Gastrocnemius medialis (tissue), 4 donors: ENCODE measurements at regions not wholly inside any gene's neighbourhood (a gene's known extent, or its start where the extent isn't known, plus 50 kb on each side); places are given as distances from the start of the nearest gene placed in this dataset.
"Not testable (repeated sequence)": the region's sequence is repeated elsewhere in the genome, so short reads cannot be mapped to it uniquely, and the experiment has no call there.

Experiments used
- ATAC-seq, 2 donors: fragments of 150-250 bp; one replicate each; pipeline ENCODE4 v1.9.1; 2016
- DNase-seq, 2 donors: peaks; one replicate each; pipeline ENCODE4 v3.0.0-alpha.2; 2019
- H3K27ac ChIP-seq, 4 donors: fragments of 200-600 bp; sonication (generic); 1 replicate in 1 of 4; 2 replicates in 3 of 4; pipeline ENCODE4 v1.5.1; 2016 to 2018; ENCODE audit warnings: mild to moderate bottlenecking in 2 of 4, moderate library complexity in 1 of 4
- H3K27me3 ChIP-seq, 3 donors: fragments of 200-600 bp; sonication (generic) in 2 of 3; 1 replicate in 1 of 3; 2 replicates in 2 of 3; pipeline versions ENCODE4 v1.5.1 to v1.6.0; 2016 to 2019; ENCODE audit warnings: mild to moderate bottlenecking in 1 of 3, moderate library complexity in 1 of 3
- H3K36me3 ChIP-seq, 2 donors: fragments of 200-600 bp; sonication (generic) in 1 of 2; one replicate each; pipeline ENCODE4 v1.5.1; 2017 to 2018
- H3K4me1 ChIP-seq, 2 donors: fragments of 200-600 bp; sonication (generic) in 1 of 2; one replicate each; pipeline ENCODE4 v1.5.1; 2016 to 2017; ENCODE audit warnings: mild to moderate bottlenecking in 2 of 2
- H3K4me3 ChIP-seq, 4 donors: fragments of 200-600 bp; sonication (generic) in 3 of 4; 1 replicate in 1 of 4; 2 replicates in 3 of 4; pipeline ENCODE4 v1.5.1; 2016 to 2019; ENCODE audit warnings: mild to moderate bottlenecking in 2 of 4
- H3K9me3 ChIP-seq, 3 donors: fragments of 200-600 bp; sonication (generic) in 2 of 3; 1 replicate in 1 of 3; 2 replicates in 2 of 3; pipeline ENCODE4 v1.5.1; 2016 to 2019
- POLR2A ChIP-seq, 2 donors: fragments of 450-650 bp; IDR thresholded peaks; one replicate each; pipeline ENCODE4 v1.6.1; 2017; ENCODE audit warnings: antibody characterized with exemption in 2 of 2, mild to moderate bottlenecking in 2 of 2, moderate library complexity in 2 of 2
- in situ Hi-C, 4 donors: fragments of 200-750 bp; cut with MboI; loops; one replicate each; pipeline versions ENCODE4 v1.15.0 to v1.8.0; 2017; ENCODE audit warnings: low sequenced_read_pairs in 4 of 4
- intact Hi-C: fragments of 100-400 bp; cut with DNase I; formaldehyde crosslinking; loops from one replicate; pipeline ENCODE4 v1.15.1; 2023; ENCODE audit warnings: low total_unique reads
- TF ChIP-seq, protein P1 (sequence below), 5 experiments: fragments of 450-650 bp in 3 of 5; fragments of 200-600 bp in 2 of 5; sonication (generic) in 2 of 5; IDR thresholded peaks in 4 of 5; conservative IDR thresholded peaks in 1 of 5; 1 replicate in 4 of 5; 2 replicates in 1 of 5; pipeline ENCODE4 v1.5.1; 2016 to 2019; ENCODE audit warnings: antibody characterized with exemption in 5 of 5, mild to moderate bottlenecking in 3 of 5, moderate library complexity in 3 of 5

DNA sequence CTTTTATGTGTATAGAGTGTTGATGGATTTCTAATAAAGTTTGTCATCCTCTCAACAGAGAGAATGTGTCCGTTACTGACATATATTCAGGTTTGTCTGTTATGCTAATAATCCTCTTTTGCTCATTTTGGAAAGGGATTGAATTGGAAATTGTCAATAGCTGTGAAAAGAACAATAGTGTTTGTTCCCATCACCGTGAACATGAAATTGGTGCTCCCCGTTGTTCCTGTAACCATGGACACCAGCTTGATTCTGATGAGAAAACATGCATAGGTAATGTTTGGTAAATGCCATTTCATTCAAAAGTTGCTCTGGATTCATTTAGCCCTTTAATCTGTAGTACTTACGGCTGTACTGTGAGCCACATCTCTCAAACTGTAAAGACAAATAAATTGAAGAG, 707.0 kb upstream of the GOLIM4 start:
- no peaks in the 10 kb centered on the region for H3K4me1 ChIP-seq
- in situ Hi-C loops: no loop called here
- H3K36me3 ChIP-seq: no peaks in the 10 kb centered on the region
- DNase-seq: no peak
- H3K4me3 ChIP-seq: no peak overlapping the region
- H3K27me3 ChIP-seq: no peaks in the 10 kb centered on the region
- H3K9me3 ChIP-seq: no peaks in the 10 kb centered on the region
- no peak for ATAC-seq
- no peak for TF ChIP-seq POLR2A (IDR thresholded peaks at IDR 0.05)
- TF ChIP-seq, protein P1, sequence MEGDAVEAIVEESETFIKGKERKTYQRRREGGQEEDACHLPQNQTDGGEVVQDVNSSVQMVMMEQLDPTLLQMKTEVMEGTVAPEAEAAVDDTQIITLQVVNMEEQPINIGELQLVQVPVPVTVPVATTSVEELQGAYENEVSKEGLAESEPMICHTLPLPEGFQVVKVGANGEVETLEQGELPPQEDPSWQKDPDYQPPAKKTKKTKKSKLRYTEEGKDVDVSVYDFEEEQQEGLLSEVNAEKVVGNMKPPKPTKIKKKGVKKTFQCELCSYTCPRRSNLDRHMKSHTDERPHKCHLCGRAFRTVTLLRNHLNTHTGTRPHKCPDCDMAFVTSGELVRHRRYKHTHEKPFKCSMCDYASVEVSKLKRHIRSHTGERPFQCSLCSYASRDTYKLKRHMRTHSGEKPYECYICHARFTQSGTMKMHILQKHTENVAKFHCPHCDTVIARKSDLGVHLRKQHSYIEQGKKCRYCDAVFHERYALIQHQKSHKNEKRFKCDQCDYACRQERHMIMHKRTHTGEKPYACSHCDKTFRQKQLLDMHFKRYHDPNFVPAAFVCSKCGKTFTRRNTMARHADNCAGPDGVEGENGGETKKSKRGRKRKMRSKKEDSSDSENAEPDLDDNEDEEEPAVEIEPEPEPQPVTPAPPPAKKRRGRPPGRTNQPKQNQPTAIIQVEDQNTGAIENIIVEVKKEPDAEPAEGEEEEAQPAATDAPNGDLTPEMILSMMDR (IDR thresholded peaks at IDR 0.05 in 4 of 5, conservative IDR thresholded peaks at IDR 0.05 in 1 of 5): no peak
- no peak overlapping the region for H3K27ac ChIP-seq
- intact Hi-C loops: no loop called here

DNA sequence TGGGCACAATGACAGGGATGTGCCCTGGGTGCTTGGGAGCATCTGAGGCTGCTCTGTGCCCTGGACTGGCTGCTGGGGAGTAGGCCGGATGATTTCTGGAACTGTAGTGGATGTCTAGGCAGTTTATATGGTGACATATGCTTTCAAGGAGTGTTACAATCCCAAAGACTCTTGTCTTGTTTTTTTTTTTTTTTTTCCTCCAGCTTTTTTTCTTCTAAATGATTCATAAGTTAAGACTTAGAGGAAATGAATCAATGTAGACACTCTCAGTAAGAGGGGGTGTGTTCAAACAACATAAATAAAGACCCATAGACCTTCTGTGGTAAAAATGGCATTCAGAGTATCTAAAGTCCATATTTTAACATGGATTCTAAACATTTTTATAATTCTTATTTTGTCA, 706.1 kb upstream of the GOLIM4 start:
- ATAC-seq (no peak), DNase-seq (no peak)
- H3K4me3 ChIP-seq: no peak overlapping the region
- no peaks in the 10 kb centered on the region for H3K27me3 ChIP-seq
- intact Hi-C loops (no loop called here), in situ Hi-C loops (no loop called here)
- H3K27ac ChIP-seq: no peak overlapping the region
- no peaks in the 10 kb centered on the region for H3K4me1 ChIP-seq
- no peak for TF ChIP-seq POLR2A (IDR thresholded peaks at IDR 0.05)
- TF ChIP-seq, protein P1 (IDR thresholded peaks at IDR 0.05 in 4 of 5, conservative IDR thresholded peaks at IDR 0.05 in 1 of 5): no peak
- no peaks in the 10 kb centered on the region for H3K9me3 ChIP-seq
- H3K36me3 ChIP-seq: no peaks in the 10 kb centered on the region

DNA sequence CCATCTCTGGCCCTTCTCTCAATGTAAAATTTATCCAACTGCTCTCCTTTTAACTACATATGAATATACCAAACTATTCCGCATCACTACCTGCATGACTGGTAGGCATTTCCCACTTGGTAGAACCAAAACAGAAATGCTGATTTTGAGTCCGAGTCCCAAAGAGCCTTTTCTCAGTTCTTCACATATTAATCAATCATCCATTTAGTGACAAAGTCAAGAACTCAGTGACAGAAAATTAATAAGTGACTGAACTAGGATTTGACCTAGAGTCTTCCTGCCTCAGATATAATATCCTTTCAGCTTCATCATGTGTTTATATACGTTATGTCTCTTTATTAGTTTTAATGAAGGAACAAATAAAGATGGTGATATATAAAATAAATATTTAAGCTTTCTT, 700.6 kb upstream of the GOLIM4 start:
- DNase-seq (no peak), ATAC-seq (no peak)
- in situ Hi-C loops: no loop called here
- intact Hi-C loops: no loop called here
- no peaks in the 10 kb centered on the region for H3K4me1 ChIP-seq
- no peaks in the 10 kb centered on the region for H3K27me3 ChIP-seq
- no peaks in the 10 kb centered on the region for H3K36me3 ChIP-seq
- H3K4me3 ChIP-seq: no peak overlapping the region
- TF ChIP-seq POLR2A (IDR thresholded peaks at IDR 0.05): no peak
- TF ChIP-seq, protein P1 (IDR thresholded peaks at IDR 0.05 in 4 of 5, conservative IDR thresholded peaks at IDR 0.05 in 1 of 5): no peak
- no peak overlapping the region for H3K27ac ChIP-seq
- no peaks in the 10 kb centered on the region for H3K9me3 ChIP-seq

DNA sequence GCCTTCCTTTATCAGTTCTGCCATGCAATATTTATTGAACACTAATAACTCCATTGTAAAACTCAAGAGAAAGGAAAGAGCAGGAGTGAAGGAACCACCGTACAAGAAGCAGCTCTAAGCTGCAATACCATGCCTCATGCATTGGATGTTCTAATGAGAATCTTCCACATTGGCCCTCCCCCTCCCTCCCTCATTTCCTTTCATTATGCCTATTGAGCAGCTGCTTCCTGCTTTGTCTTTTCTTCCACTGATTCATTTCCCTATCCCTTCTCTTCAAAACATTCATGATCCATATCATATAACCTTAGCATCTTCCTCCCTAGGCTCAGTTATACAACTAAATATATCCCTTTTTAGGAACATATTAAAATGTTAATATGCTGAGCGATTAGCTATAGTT, 698.7 kb upstream of the GOLIM4 start:
- Histone ChIP-seq H3K9me3 (no peaks in the 10 kb centered on the region), H3K27me3 (no peaks in the 10 kb centered on the region), H3K27ac (no peak overlapping the region), H3K4me3 (no peak overlapping the region), H3K4me1 (no peaks in the 10 kb centered on the region), H3K36me3 (no peaks in the 10 kb centered on the region)
- ATAC-seq (no peak), DNase-seq (no peak)
- TF ChIP-seq, protein P1 (IDR thresholded peaks at IDR 0.05 in 4 of 5, conservative IDR thresholded peaks at IDR 0.05 in 1 of 5): no peak
- TF ChIP-seq POLR2A (IDR thresholded peaks at IDR 0.05): no peak
- intact Hi-C loops (no loop called here), in situ Hi-C loops (no loop called here)

DNA sequence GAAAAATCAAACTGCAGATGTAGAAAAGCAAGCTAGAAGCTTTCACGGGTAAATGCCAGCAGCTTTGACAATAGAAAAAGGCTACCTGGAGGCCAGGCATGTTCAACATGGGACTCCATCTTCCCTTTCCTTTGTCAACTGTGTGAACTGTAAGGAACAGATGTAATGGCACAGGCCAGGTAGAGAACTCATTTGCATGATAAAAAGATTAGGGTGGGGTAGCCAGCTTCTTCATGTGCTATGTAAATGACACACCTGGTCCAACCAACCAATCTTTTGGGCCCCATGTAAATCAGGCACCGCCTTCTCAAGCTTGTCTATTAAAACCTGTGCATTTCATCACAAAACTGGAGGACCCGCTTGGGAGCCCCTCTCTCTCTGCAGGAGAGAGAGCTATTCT, 686.5 kb upstream of the GOLIM4 start:
- intact Hi-C loops: no loop called here
- Histone ChIP-seq H3K9me3 (no peaks in the 10 kb centered on the region), H3K4me3 (no peak overlapping the region), H3K4me1 (no peaks in the 10 kb centered on the region), H3K27me3 (no peaks in the 10 kb centered on the region), H3K27ac (no peak overlapping the region), H3K36me3 (no peaks in the 10 kb centered on the region)
- TF ChIP-seq, protein P1 (IDR thresholded peaks at IDR 0.05 in 4 of 5, conservative IDR thresholded peaks at IDR 0.05 in 1 of 5): no peak
- no peak for TF ChIP-seq POLR2A (IDR thresholded peaks at IDR 0.05)
- DNase-seq: no peak
- ATAC-seq: no peak
- in situ Hi-C loops: no loop called here

DNA sequence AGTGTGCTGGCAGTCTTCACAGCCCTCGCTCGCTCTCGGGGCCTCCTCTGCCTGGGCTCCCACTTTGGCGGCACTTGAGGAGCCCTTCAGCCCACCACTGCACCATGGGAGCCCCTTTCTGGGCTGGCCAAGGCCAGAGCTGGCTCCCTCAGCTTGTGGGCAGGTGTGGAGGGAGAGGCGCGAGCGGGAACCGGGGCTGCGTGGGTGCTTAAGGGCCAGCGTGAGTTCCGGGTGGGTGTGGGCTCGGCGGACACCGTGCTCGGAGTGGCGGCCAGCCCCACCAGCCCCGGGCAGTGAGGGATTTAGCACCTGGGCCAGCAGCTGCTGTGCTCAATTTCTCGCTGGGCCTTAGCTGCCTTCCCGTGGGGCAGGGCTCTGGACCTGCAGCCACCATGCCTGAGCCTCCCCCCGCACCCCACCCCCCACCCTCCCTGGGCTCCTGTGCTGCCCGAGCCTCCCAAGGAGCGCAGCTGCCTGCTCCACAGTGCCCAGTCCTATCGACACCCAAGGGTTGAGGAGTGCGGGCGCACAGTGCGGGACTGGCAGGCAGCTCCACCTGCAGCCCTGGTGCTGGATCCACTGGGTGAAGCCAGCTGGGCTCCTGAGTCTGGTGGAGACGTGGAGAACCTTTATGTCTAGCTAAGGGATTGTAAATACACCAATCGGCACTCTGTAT, 684.4 kb upstream of the GOLIM4 start:
- H3K4me3 ChIP-seq, H3K27ac ChIP-seq, in situ Hi-C loops, ATAC-seq, H3K27me3 ChIP-seq, DNase-seq, H3K4me1 ChIP-seq, H3K9me3 ChIP-seq, H3K36me3 ChIP-seq, intact Hi-C loops: not testable (repeated sequence)
